ENCODE measurements at regions not wholly inside any gene's neighbourhood (a gene's known extent, or its start where the extent isn't known, plus 50 kb on each side); places are given as distances from the start of the nearest gene placed in this dataset.

DNA sequence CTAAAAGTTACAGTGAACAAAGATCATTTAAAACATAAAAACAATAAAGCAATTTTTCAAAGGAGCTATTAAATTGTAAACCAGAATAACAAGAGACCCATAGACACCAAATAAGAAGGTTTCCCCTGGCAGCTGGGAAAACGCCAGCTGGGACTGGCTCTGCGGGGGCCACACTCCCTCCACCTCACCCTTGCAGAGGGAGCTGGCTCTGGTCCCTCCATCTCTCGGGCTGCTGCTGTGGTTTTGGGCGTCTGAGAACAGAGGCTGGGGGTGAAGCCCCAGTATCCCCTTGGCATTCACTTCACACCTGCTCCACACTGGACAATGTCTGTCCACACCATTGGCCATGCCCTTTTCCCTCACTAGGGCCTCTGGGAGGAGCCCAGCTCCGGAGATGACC is 62.1 kb upstream of the OTOS start:
- TF ChIP-seq, protein P1, sequence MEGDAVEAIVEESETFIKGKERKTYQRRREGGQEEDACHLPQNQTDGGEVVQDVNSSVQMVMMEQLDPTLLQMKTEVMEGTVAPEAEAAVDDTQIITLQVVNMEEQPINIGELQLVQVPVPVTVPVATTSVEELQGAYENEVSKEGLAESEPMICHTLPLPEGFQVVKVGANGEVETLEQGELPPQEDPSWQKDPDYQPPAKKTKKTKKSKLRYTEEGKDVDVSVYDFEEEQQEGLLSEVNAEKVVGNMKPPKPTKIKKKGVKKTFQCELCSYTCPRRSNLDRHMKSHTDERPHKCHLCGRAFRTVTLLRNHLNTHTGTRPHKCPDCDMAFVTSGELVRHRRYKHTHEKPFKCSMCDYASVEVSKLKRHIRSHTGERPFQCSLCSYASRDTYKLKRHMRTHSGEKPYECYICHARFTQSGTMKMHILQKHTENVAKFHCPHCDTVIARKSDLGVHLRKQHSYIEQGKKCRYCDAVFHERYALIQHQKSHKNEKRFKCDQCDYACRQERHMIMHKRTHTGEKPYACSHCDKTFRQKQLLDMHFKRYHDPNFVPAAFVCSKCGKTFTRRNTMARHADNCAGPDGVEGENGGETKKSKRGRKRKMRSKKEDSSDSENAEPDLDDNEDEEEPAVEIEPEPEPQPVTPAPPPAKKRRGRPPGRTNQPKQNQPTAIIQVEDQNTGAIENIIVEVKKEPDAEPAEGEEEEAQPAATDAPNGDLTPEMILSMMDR (IDR thresholded peaks at IDR 0.05; ENCODE audit: low read length): no peak
- TF ChIP-seq EZH2phosphoT487 (IDR thresholded peaks at IDR 0.05; ENCODE audit: low read length) (no peak), EZH2 (optimal IDR thresholded peaks at IDR 0.05; ENCODE audit: low read depth, low read length) (no peak)
